ENCODE measurements at regions not wholly inside any gene's neighbourhood (a gene's known extent, or its start where the extent isn't known, plus 50 kb on each side); places are given as distances from the start of the nearest gene placed in this dataset.

- ChIA-PET CTCF (ENCODE audit: partially characterized antibody) (interaction anchor here (1.5 to 2.5 kb wide), 2 partner anchors 14 to 20 kb away, joined by 3 to 13 read pairs; no protein-coding TSS in a partner anchor), POLR2A (ENCODE audit: partially characterized antibody) (interaction anchor here (1.4 kb wide), 2 partner anchors 10 to 13 kb away, joined by 3 to 5 read pairs; no protein-coding TSS in a partner anchor)
- Histone ChIP-seq H4K20me1 (replicated peaks in 1 of 2; ENCODE audit: control insufficient read depth in 1 of 2, insufficient read depth in 2 of 2, low read length in 2 of 2) (no peaks in the 10 kb centered on the region), H3K9me3 (ENCODE audit: insufficient read depth in 2 of 2, low read depth in 1 of 2, low read length in 1 of 2) (peaks cover 3 to 14% of the 10 kb centered on the region in 2 experiments; a peak in 3 of 4 replicates), H2BK12ac (ENCODE audit: low read depth, low read length) (no peak overlapping the region), H3K27me3 (replicated peaks in 1 of 4; ENCODE audit: control insufficient read depth in 3 of 4, extremely low read depth in 1 of 4, insufficient read depth in 3 of 4, low read length in 3 of 4) (no peaks in the 10 kb centered on the region), H3K4ac (replicated peaks; ENCODE audit: insufficient read length, low read depth, low read length) (no peak overlapping the region), H3K18ac (ENCODE audit: extremely low read depth, low read length) (no peak overlapping the region), H2BK20ac (ENCODE audit: low read length) (no peak overlapping the region), H3K23ac (ENCODE audit: insufficient read length) (no peak overlapping the region), H3K14ac (ENCODE audit: insufficient read length) (no peak overlapping the region), H2BK15ac (ENCODE audit: low read length) (no peak overlapping the region), H3K23me2 (ENCODE audit: low read depth, low read length) (no peaks in the 10 kb centered on the region), H2BK120ac (replicated peaks; ENCODE audit: low read depth, low read length) (no peak overlapping the region), H3K27ac (ENCODE audit: low read depth, low read length) (no peak overlapping the region), H3K4me2 (ENCODE audit: insufficient read depth in 1 of 2, low read depth in 2 of 2, low read length in 2 of 2) (no peak overlapping the region), H4K5ac (ENCODE audit: insufficient read length, low read depth, low read length) (no peak overlapping the region), H3K56ac (replicated peaks; ENCODE audit: insufficient read length, low read depth, low read length) (no peak overlapping the region), H4K91ac (replicated peaks; ENCODE audit: insufficient read length, low read length) (no peak overlapping the region), H3K4me1 (replicated peaks in 1 of 4; ENCODE audit: control insufficient read depth in 3 of 4, insufficient read depth in 4 of 4, low read length in 3 of 4) (peaks cover 0 to 7% (median 5%) of the 10 kb centered on the region in 4 experiments; a peak in 3 of 7 replicates), H3K79me2 (ENCODE audit: control insufficient read depth in 1 of 2, insufficient read depth in 2 of 2, low read length in 2 of 2) (no peaks in the 10 kb centered on the region), H4K8ac (ENCODE audit: extremely low read depth, insufficient read depth, low read length) (no peak overlapping the region), H3K79me1 (ENCODE audit: low read depth, low read length) (no peaks in the 10 kb centered on the region), H2AK5ac (ENCODE audit: low read depth, low read length) (no peak overlapping the region), H3K9ac (replicated peaks in 1 of 4; ENCODE audit: extremely low read depth in 1 of 4, low read depth in 3 of 4, low read length in 3 of 4) (no peak overlapping the region), H2BK5ac (ENCODE audit: low read depth, low read length) (no peak overlapping the region), H3K36me3 (ENCODE audit: control insufficient read depth in 2 of 4, insufficient read depth in 4 of 4, low read length in 3 of 4) (peaks cover 0 to 25% (median 9%) of the 10 kb centered on the region in 4 experiments; a peak in 3 of 8 replicates), H3K4me3 (ENCODE audit: extremely low read depth in 1 of 4, insufficient read depth in 2 of 4, low read depth in 3 of 4, low read length in 4 of 4) (no peak overlapping the region), H2AFZ (ENCODE audit: low read length) (no peak overlapping the region)
- no peak for FAIRE-seq
- no peak for DNase-seq (ENCODE audit: low read depth in 1 of 2, low spot score in 2 of 2)
- WGBS, 2 experiments (ENCODE audit: extremely low coverage in 1 of 2, insufficient coverage in 1 of 2, insufficient read length in 1 of 2, insufficient replicate concordance in 2 of 2, low coverage in 1 of 2, low lambda C conversion rate in 2 of 2, missing lambda C conversion rate in 1 of 2), result 86% methylated on average over 2 of the region's 2 CpGs; no CpG with 5 or more reads in 1 of the 2 experiments
- TF ChIP-seq MAX (IDR thresholded peaks at IDR 0.05) (no peak), ATF2 (IDR thresholded peaks at IDR 0.05; ENCODE audit: low read length) (no peak), EP300 (IDR thresholded peaks at IDR 0.05; ENCODE audit: borderline replicate concordance in 1 of 2, low read depth in 2 of 2, low read length in 2 of 2) (no peak), PHF8 (conservative IDR thresholded peaks at IDR 0.05; ENCODE audit: low read depth, low read length) (no peak), TCF12 (IDR thresholded peaks at IDR 0.05; ENCODE audit: low read depth, low read length) (no peak), TAF7 (optimal IDR thresholded peaks at IDR 0.05; ENCODE audit: borderline replicate concordance, low read depth, low read length) (no peak), SAP30 (IDR thresholded peaks at IDR 0.05; ENCODE audit: insufficient read depth, insufficient replicate concordance, low read length) (no peak), EGR1 (IDR thresholded peaks at IDR 0.05; ENCODE audit: borderline replicate concordance, low read depth, low read length) (no peak), JUN (IDR thresholded peaks at IDR 0.05; ENCODE audit: low read depth, low read length) (no peak), CEBPB (IDR thresholded peaks at IDR 0.05; ENCODE audit: low read depth, low read length) (no peak), BACH1 (IDR thresholded peaks at IDR 0.05; ENCODE audit: low read length) (no peak), YY1 (IDR thresholded peaks at IDR 0.05; ENCODE audit: low read depth, low read length) (no peak)
Observed at GRCh38 chr6:144466716-144467115, 181.6 kb downstream of the UTRN start.

All from H1 (cell line).